ENCODE measurements at regions not wholly inside any gene's neighbourhood (a gene's known extent, or its start where the extent isn't known, plus 50 kb on each side); places are given as distances from the start of the nearest gene placed in this dataset.

DNA sequence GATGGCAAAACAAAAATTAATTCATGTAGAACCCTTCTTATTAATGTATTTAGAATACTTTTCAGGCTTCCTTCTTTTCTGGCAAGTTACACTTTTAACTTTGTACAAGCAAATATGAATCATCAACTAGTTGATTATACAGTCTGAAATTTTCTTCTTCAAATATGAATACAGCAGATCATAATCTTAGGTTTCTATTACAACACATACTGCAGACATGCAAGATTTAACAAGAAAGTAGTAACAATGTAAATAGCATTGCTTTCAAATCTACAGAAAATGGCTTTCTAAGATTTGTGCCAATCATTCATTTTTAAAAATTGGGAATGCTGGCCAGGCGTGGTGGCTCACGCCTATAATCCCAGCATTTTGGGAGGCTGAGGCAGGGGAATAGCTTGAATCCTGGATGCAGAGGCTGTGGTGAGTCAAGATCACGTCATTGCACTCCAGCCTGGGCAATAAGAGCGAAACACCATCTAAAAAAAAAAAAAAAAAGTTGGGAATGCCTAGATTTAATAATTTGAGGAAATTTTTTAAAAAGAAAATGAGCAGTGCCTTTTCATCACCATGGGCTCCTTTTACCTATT, 68.4 kb upstream of the DPYD start:
- H3K9me3 ChIP-seq (ENCODE audit: low read depth) = no peaks in the 10 kb centered on the region
- H3K4me3 Mint-ChIP-seq = no peak overlapping the region
- H3K36me3 ChIP-seq = no peaks in the 10 kb centered on the region
- no peaks in the 10 kb centered on the region for H3K79me2 ChIP-seq (ENCODE audit: low read depth)
- no peaks in the 10 kb centered on the region for H3K27me3 ChIP-seq
- H4K20me1 ChIP-seq (ENCODE audit: low read depth) = no peaks in the 10 kb centered on the region
- no peak overlapping the region for H3K4me3 ChIP-seq
- TF ChIP-seq, protein P1, sequence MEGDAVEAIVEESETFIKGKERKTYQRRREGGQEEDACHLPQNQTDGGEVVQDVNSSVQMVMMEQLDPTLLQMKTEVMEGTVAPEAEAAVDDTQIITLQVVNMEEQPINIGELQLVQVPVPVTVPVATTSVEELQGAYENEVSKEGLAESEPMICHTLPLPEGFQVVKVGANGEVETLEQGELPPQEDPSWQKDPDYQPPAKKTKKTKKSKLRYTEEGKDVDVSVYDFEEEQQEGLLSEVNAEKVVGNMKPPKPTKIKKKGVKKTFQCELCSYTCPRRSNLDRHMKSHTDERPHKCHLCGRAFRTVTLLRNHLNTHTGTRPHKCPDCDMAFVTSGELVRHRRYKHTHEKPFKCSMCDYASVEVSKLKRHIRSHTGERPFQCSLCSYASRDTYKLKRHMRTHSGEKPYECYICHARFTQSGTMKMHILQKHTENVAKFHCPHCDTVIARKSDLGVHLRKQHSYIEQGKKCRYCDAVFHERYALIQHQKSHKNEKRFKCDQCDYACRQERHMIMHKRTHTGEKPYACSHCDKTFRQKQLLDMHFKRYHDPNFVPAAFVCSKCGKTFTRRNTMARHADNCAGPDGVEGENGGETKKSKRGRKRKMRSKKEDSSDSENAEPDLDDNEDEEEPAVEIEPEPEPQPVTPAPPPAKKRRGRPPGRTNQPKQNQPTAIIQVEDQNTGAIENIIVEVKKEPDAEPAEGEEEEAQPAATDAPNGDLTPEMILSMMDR (IDR thresholded peaks at IDR 0.05) = no peak
- no peak for TF ChIP-seq EZH2 (IDR thresholded peaks at IDR 0.05)
- no peak for TF ChIP-seq EZH2phosphoT487 (IDR thresholded peaks at IDR 0.05)
- H3K4me1 Mint-ChIP-seq = peaks cover 6% of the 10 kb centered on the region
- H3K9me3 Mint-ChIP-seq = peaks cover 3% of the 10 kb centered on the region
- peaks cover 8% of the 10 kb centered on the region for H3K4me1 ChIP-seq
- no peaks in the 10 kb centered on the region for H3K36me3 Mint-ChIP-seq
- H2AFZ ChIP-seq (replicated peaks) = no peak overlapping the region
- no peak overlapping the region for H3K9ac ChIP-seq
- no peak overlapping the region for H3K27ac Mint-ChIP-seq
- no peaks in the 10 kb centered on the region for H3F3A ChIP-seq (ENCODE audit: low read depth)
- no peak overlapping the region for H3K27ac ChIP-seq
- peaks cover 5% of the 10 kb centered on the region for H3K27me3 Mint-ChIP-seq (ENCODE audit: insufficient read depth, low read depth)
- DNase-seq (ENCODE audit: low spot score) = no peak
- no peak overlapping the region for H3K4me2 ChIP-seq

DNA sequence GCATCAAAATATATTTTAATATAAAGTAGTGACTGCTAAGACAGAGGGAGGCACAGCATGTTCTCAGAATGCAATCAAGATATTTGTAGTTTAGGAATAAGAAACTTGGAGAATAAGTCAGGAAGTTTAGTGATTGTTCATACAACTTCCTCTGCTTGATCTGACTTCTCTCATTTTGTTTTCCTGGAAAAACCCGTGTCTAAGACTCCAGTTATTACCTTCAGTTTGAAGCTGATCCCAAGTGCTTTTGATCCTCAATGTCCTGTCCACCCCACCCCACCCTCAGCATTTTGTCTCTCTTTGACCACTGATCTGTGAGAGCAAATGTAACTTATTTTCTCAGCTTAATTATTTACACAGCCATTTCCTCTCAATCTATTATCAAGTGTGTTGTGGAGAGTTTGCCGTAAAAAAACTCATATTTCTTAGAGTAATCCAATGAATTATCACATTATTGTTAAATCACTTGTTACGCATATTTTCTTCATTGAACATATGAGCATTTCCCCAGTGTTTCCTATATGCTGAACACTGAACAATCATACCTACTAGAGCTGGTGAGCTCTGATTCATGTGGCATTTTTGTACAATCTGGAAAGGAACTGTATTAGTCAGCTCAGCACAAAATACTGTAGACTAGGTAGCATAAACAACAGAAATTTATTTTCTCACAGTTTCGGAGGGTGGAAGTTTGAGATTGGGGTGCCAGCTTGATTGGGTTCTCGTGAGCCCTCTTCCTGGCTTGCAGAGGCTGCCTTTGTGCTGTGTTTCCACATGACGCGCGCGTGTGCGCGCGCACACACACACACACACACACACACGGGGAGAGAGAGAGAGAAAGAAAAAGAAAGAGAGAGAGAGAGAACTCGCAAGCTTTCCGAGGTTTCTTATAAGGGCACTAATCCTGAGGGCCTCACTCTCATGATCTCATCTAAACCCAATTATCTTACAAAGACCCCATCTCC, 65.5 kb upstream of the DPYD start:
- Histone ChIP-seq H3K79me2 (ENCODE audit: low read depth) (no peaks in the 10 kb centered on the region), H3K27me3 (no peaks in the 10 kb centered on the region), H3K9me3 (ENCODE audit: low read depth) (no peaks in the 10 kb centered on the region), H4K20me1 (ENCODE audit: low read depth) (no peaks in the 10 kb centered on the region), H3K4me2 (no peak overlapping the region), H3K27ac (no peak overlapping the region), H3K9ac (no peak overlapping the region), H3K36me3 (no peaks in the 10 kb centered on the region), H3F3A (ENCODE audit: low read depth) (no peaks in the 10 kb centered on the region), H2AFZ (replicated peaks) (no peak overlapping the region), H3K4me1 (no peaks in the 10 kb centered on the region), H3K4me3 (no peak overlapping the region)
- Mint-ChIP-seq H3K9me3 (peaks cover 3% of the 10 kb centered on the region), H3K36me3 (no peaks in the 10 kb centered on the region), H3K4me3 (no peak overlapping the region), H3K4me1 (no peaks in the 10 kb centered on the region), H3K27me3 (ENCODE audit: insufficient read depth, low read depth) (peaks cover 8% of the 10 kb centered on the region), H3K27ac (no peak overlapping the region)
- DNase-seq (ENCODE audit: low spot score) = no peak
- no peak for TF ChIP-seq EZH2 (IDR thresholded peaks at IDR 0.05)
- TF ChIP-seq, protein P1 (IDR thresholded peaks at IDR 0.05) = no peak
- TF ChIP-seq EZH2phosphoT487 (IDR thresholded peaks at IDR 0.05) = no peak

DNA sequence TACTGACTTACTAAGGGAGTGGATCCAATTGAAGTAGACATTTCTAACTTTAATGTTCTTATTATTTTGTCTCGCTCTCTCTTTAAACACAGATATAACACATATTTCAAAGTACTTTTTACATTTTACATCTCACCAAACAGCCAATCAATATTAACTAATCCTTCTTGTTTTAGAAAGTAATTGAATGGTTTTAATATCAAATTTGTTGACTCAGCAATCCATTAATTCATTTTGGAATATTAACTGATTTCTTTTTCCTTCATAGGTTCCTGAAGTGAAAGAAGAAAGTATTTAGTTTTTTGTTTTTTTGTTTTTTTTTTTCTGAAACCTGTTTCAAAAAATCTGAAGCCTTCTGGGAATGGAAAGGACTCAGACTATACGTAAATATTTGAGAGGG, 62.3 kb upstream of the DPYD start:
- no peaks in the 10 kb centered on the region for H3K27me3 ChIP-seq
- H3K4me2 ChIP-seq = no peak overlapping the region
- H3K4me3 ChIP-seq = no peak overlapping the region
- H3K27ac ChIP-seq = no peak overlapping the region
- no peaks in the 10 kb centered on the region for H3K4me1 Mint-ChIP-seq
- H3K79me2 ChIP-seq (ENCODE audit: low read depth) = no peaks in the 10 kb centered on the region
- H3K27me3 Mint-ChIP-seq (ENCODE audit: insufficient read depth, low read depth) = peaks cover 8% of the 10 kb centered on the region
- H3K36me3 ChIP-seq = no peaks in the 10 kb centered on the region
- H3K9me3 Mint-ChIP-seq = no peaks in the 10 kb centered on the region
- no peaks in the 10 kb centered on the region for H4K20me1 ChIP-seq (ENCODE audit: low read depth)
- H3K9ac ChIP-seq = no peak overlapping the region
- no peaks in the 10 kb centered on the region for H3K4me1 ChIP-seq
- no peak for DNase-seq (ENCODE audit: low spot score)
- H3K4me3 Mint-ChIP-seq = no peak overlapping the region
- no peak overlapping the region for H3K27ac Mint-ChIP-seq
- H3K36me3 Mint-ChIP-seq = no peaks in the 10 kb centered on the region
- no peaks in the 10 kb centered on the region for H3F3A ChIP-seq (ENCODE audit: low read depth)
- TF ChIP-seq EZH2 (IDR thresholded peaks at IDR 0.05) = no peak
- TF ChIP-seq, protein P1 (IDR thresholded peaks at IDR 0.05) = no peak
- no peak for TF ChIP-seq EZH2phosphoT487 (IDR thresholded peaks at IDR 0.05)
- H3K9me3 ChIP-seq (ENCODE audit: low read depth) = no peaks in the 10 kb centered on the region
- H2AFZ ChIP-seq (replicated peaks) = no peak overlapping the region

Measured in neural progenitor cell (in vitro differentiated cells).